Astrocyte (in vitro differentiated cells and primary cell): ENCODE measurements at regions not wholly inside any gene's neighbourhood (a gene's known extent, or its start where the extent isn't known, plus 50 kb on each side); places are given as distances from the start of the nearest gene placed in this dataset.

Experiments
- DNase-seq: peaks from one replicate; pipeline ENCODE4 v3.0.0-alpha.2; 2010; ENCODE audit warnings: low read depth
- FAIRE-seq: peaks from 2 replicates; lab custom pipeline; 2011; peaks lifted over from hg19 to GRCh38; lab: Jason Lieb, UNC
- H2AFZ ChIP-seq: 2 replicates; pipeline ENCODE4 v1.6.0; 2012; ENCODE audit warnings: low read depth, low read length, inconsistent platforms
- H3K27ac ChIP-seq: 2 replicates; pipeline ENCODE4 v1.5.1; 2011; ENCODE audit warnings: low read depth, low read length, inconsistent platforms
- H3K27me3 ChIP-seq: 2 replicates; pipeline ENCODE4 v1.6.0; 2011; ENCODE audit warnings: low read length, inconsistent platforms; ENCODE audit not compliant: insufficient read depth
- H3K36me3 ChIP-seq: 2 replicates; pipeline ENCODE4 v1.5.1; 2011; ENCODE audit warnings: low read length, inconsistent platforms; ENCODE audit not compliant: insufficient read depth
- H3K4me1 ChIP-seq: 2 replicates; pipeline ENCODE4 v1.5.1; 2011; ENCODE audit warnings: low read length, inconsistent platforms; ENCODE audit not compliant: insufficient read depth
- H3K4me2 ChIP-seq: 2 replicates; pipeline ENCODE4 v1.6.0; 2012; ENCODE audit warnings: low read length, inconsistent platforms
- H3K4me3 ChIP-seq: 2 replicates; pipeline ENCODE4 v1.5.1; 2011; ENCODE audit warnings: low read depth, mild to moderate bottlenecking, low read length, inconsistent platforms; ENCODE audit not compliant: insufficient read depth
- H3K79me2 ChIP-seq: 2 replicates; pipeline ENCODE4 v1.6.0; 2012; ENCODE audit warnings: mild to moderate bottlenecking, low read length, inconsistent platforms; ENCODE audit not compliant: insufficient read depth
- H3K9ac ChIP-seq: 2 replicates; pipeline ENCODE4 v1.6.0; 2012; ENCODE audit warnings: mild to moderate bottlenecking, low read length, inconsistent platforms
- H3K9me3 ChIP-seq: 2 replicates; pipeline ENCODE4 v1.5.1; 2012; ENCODE audit warnings: low read depth, mild to moderate bottlenecking, low read length, inconsistent platforms; ENCODE audit not compliant: insufficient read depth
- H4K20me1 ChIP-seq: 2 replicates; pipeline ENCODE4 v1.6.0; 2012; ENCODE audit warnings: low read length, inconsistent platforms; ENCODE audit not compliant: insufficient read depth
- H3K27ac Mint-ChIP-seq: one replicate; pipeline ENCODE4 v1.8.0; 2021; ENCODE audit warnings: mild to moderate bottlenecking, mixed read lengths; ENCODE audit not compliant: unreplicated experiment
- H3K27me3 Mint-ChIP-seq: one replicate; pipeline ENCODE4 v1.8.0; 2021; ENCODE audit warnings: low read depth, mixed read lengths; ENCODE audit not compliant: unreplicated experiment
- H3K36me3 Mint-ChIP-seq: one replicate; pipeline ENCODE4 v1.8.0; 2021; ENCODE audit warnings: low read depth, mixed read lengths; ENCODE audit not compliant: unreplicated experiment
- H3K4me1 Mint-ChIP-seq: one replicate; pipeline ENCODE4 v1.8.0; 2021; ENCODE audit warnings: low read depth, mixed read lengths; ENCODE audit not compliant: unreplicated experiment
- H3K4me3 Mint-ChIP-seq: one replicate; pipeline ENCODE4 v1.8.0; 2021; ENCODE audit warnings: mild to moderate bottlenecking, moderate library complexity, mixed read lengths; ENCODE audit not compliant: unreplicated experiment
- H3K9me3 Mint-ChIP-seq: one replicate; pipeline ENCODE4 v1.8.0; 2021; ENCODE audit warnings: mild to moderate bottlenecking, mixed read lengths; ENCODE audit not compliant: unreplicated experiment
- CTCF ChIP-seq: IDR thresholded peaks from 2 replicates; pipeline ENCODE4 v1.5.1; 2011; ENCODE audit warnings: low read depth, mild to moderate bottlenecking, inconsistent platforms, low read length, moderate library complexity; ENCODE audit not compliant: insufficient read depth
- EZH2 ChIP-seq: IDR thresholded peaks from 2 replicates; pipeline ENCODE4 v1.6.1; 2012; ENCODE audit warnings: mild to moderate bottlenecking, low read length, inconsistent platforms; ENCODE audit not compliant: insufficient read depth

GRCh38 chr15:91589360-91589759 lies 264.1 kb upstream of the SLCO3A1 start:
- FAIRE-seq = no peak

GRCh38 chr15:91592567-91592966 lies 260.9 kb upstream of the SLCO3A1 start:
- peak overlapping the region; percentile 23 for H3K27ac ChIP-seq
- peaks cover 8% of the 10 kb centered on the region for H3K27me3 Mint-ChIP-seq
- H2AFZ ChIP-seq = no peak overlapping the region
- no peak for FAIRE-seq
- TF ChIP-seq EZH2 (no peak), CTCF (no peak)
- H3K9me3 ChIP-seq = no peaks in the 10 kb centered on the region
- no peak overlapping the region for H3K4me3 Mint-ChIP-seq
- no peaks in the 10 kb centered on the region for H3K27me3 ChIP-seq
- no peak overlapping the region for H3K27ac Mint-ChIP-seq
- no peaks in the 10 kb centered on the region for H3K79me2 ChIP-seq
- no peak overlapping the region for H3K4me3 ChIP-seq
- H3K36me3 ChIP-seq = no peaks in the 10 kb centered on the region
- no peak for DNase-seq
- no peaks in the 10 kb centered on the region for H3K9me3 Mint-ChIP-seq
- no peaks in the 10 kb centered on the region for H3K4me1 ChIP-seq
- no peaks in the 10 kb centered on the region for H3K36me3 Mint-ChIP-seq
- no peaks in the 10 kb centered on the region for H4K20me1 ChIP-seq
- no peaks in the 10 kb centered on the region for H3K4me1 Mint-ChIP-seq
- no peak overlapping the region for H3K9ac ChIP-seq
- H3K4me2 ChIP-seq = no peak overlapping the region

More at GRCh38 chr15:91589360-91589759, 264.1 kb upstream of the SLCO3A1 start:
- no peak overlapping the region for H3K4me3 ChIP-seq
- H3K9me3 Mint-ChIP-seq = no peaks in the 10 kb centered on the region
- no peaks in the 10 kb centered on the region for H3K9me3 ChIP-seq
- no peaks in the 10 kb centered on the region for H3K4me1 Mint-ChIP-seq
- H2AFZ ChIP-seq = no peak overlapping the region
- no peaks in the 10 kb centered on the region for H3K36me3 ChIP-seq
- no peak for TF ChIP-seq CTCF
- TF ChIP-seq EZH2 = no peak
- no peaks in the 10 kb centered on the region for H3K79me2 ChIP-seq
- H3K9ac ChIP-seq = no peak overlapping the region
- H3K4me3 Mint-ChIP-seq = no peak overlapping the region
- no peaks in the 10 kb centered on the region for H4K20me1 ChIP-seq
- no peaks in the 10 kb centered on the region for H3K36me3 Mint-ChIP-seq
- no peak for DNase-seq
- H3K27ac Mint-ChIP-seq = no peak overlapping the region
- H3K27ac ChIP-seq = no peak overlapping the region
- no peak overlapping the region for H3K4me2 ChIP-seq
- H3K4me1 ChIP-seq = no peaks in the 10 kb centered on the region
- H3K27me3 ChIP-seq = no peaks in the 10 kb centered on the region
- H3K27me3 Mint-ChIP-seq = no peaks in the 10 kb centered on the region

DNA sequence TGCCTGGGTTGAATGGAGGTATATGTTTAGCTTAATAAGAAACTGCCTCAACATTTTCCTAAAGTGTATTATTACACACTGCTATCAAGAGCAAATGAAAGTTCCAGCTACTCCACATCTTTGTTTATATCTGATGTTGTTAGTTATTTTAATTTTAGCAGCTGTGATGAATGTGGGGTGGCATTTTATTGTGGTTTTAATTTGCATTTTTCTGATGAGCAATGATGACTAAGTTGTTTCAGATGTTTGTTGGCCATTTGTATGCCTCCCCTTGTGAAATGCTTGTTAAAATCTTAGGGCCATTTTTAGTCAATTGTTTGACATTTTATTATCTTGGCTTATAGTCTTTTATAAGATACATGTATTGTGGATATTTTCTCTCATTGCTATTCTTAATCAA lies 260.4 kb upstream of the SLCO3A1 start:
- no peak overlapping the region for H2AFZ ChIP-seq
- H3K9ac ChIP-seq = no peak overlapping the region
- H3K79me2 ChIP-seq = no peaks in the 10 kb centered on the region
- no peak overlapping the region for H3K4me3 ChIP-seq
- no peak overlapping the region for H3K4me3 Mint-ChIP-seq
- DNase-seq (peak; percentile 66), FAIRE-seq (no peak)
- H3K4me2 ChIP-seq = no peak overlapping the region
- peak overlapping the region; percentile 23 for H3K27ac ChIP-seq
- H3K27ac Mint-ChIP-seq = no peak overlapping the region
- peaks cover 13% of the 10 kb centered on the region for H3K27me3 Mint-ChIP-seq
- no peaks in the 10 kb centered on the region for H3K9me3 Mint-ChIP-seq
- H3K27me3 ChIP-seq = no peaks in the 10 kb centered on the region
- no peaks in the 10 kb centered on the region for H3K36me3 ChIP-seq
- H3K4me1 Mint-ChIP-seq = no peaks in the 10 kb centered on the region
- no peaks in the 10 kb centered on the region for H4K20me1 ChIP-seq
- H3K4me1 ChIP-seq = no peaks in the 10 kb centered on the region
- TF ChIP-seq CTCF (no peak), EZH2 (no peak)
- no peaks in the 10 kb centered on the region for H3K9me3 ChIP-seq
- H3K36me3 Mint-ChIP-seq = no peaks in the 10 kb centered on the region
